GM12891 (cell line): ENCODE measurements at regions not wholly inside any gene's neighbourhood (a gene's known extent, or its start where the extent isn't known, plus 50 kb on each side); places are given as distances from the start of the nearest gene placed in this dataset.

Experiments
- PAX5 ChIP-seq: IDR thresholded peaks from 2 replicates; pipeline ENCODE4 v1.6.1; 2011; ENCODE audit warnings: low read length, moderate library complexity, mild to moderate bottlenecking; ENCODE audit not compliant: insufficient read depth, severe bottlenecking
- POLR2A ChIP-seq: IDR thresholded peaks from 2 replicates; pipeline ENCODE4 v1.6.1; 2011; ENCODE audit warnings: low read depth, low read length, control low read depth
- POLR2AphosphoS5 ChIP-seq: IDR thresholded peaks from 2 replicates; pipeline ENCODE4 v1.6.1; 2011; ENCODE audit warnings: low read depth, low read length, control low read depth
- SPI1 ChIP-seq: IDR thresholded peaks from 2 replicates; pipeline ENCODE4 v1.6.1; 2011; ENCODE audit warnings: low read depth, low read length, control low read depth

DNA sequence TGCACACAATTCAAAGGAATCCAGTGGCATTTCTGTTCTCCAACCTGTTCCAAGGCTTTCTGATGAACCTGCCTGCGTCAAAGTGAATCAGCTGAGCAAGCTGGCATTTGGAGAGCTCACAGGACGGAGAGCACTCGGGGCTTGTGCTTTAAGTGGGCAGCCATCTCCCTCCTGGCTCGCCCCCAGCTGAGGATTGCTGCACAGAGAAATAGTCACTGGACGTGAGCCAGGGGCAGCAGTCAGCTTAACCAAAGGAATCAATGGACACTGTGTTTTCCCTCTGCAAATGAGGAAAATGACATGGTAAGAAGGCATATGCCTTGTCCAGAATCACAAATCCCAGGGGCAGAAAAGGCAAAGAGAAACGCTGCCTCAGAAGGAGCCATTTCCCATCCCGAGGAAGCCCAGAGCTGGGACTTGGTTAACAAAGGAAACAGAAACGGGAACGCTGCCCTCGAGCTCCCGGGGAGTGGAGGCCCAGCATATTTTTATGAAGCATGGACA lies 299.4 kb downstream of the ZSWIM6 start:
- TF ChIP-seq POLR2A (no peak), POLR2AphosphoS5 (no peak), SPI1 (no peak), PAX5 (no peak)
